PC-9 (cell line): ENCODE measurements at regions not wholly inside any gene's neighbourhood (a gene's known extent, or its start where the extent isn't known, plus 50 kb on each side); places are given as distances from the start of the nearest gene placed in this dataset.
"Not testable (repeated sequence)": the region's sequence is repeated elsewhere in the genome, so short reads cannot be mapped to it uniquely, and the experiment has no call there.

ENCODE experiments used
- BruUV-seq: library from RNA; stranded (reverse); fragments of 400-500 nt; replicated peaks from 2 replicates; lab custom pipeline; 2021; lab: Mats Ljungman, UMichigan
- CTCF ChIA-PET: fragments of 300-600 bp; sonication (Branson Sonifier 250); formaldehyde crosslinking; loops from one replicate; lab custom pipeline; 2022; ENCODE audit warnings: antibody characterized with exemption; lab: Charles Lee
- POLR2A ChIA-PET: fragments of 300-600 bp; sonication (Branson Sonifier 250); formaldehyde crosslinking; loops from one replicate; lab custom pipeline; 2022; ENCODE audit warnings: antibody characterized with exemption; ENCODE audit not compliant: unreplicated experiment; lab: Charles Lee
- DNase-seq, 2 experiments: peaks; one replicate each; pipeline versions ENCODE4 v3.0.0 to v3.0.0-alpha.2; 2015 to 2022; ENCODE audit warnings: mixed read lengths in 1 of 2
- H2AFZ ChIP-seq: fragments of 200-600 bp; sonication (generic); 2 replicates; pipeline ENCODE4 v1.8.1; 2017; ENCODE audit warnings: antibody characterized with exemption
- H3F3A ChIP-seq: fragments of 200-600 bp; sonication (generic); 2 replicates; pipeline ENCODE4 v1.8.1; 2017; ENCODE audit warnings: antibody characterized with exemption, mild to moderate bottlenecking, low read depth; ENCODE audit not compliant: insufficient read depth
- H3K27ac ChIP-seq: fragments of 200-600 bp; sonication (generic); 2 replicates; pipeline ENCODE4 v1.6.1; 2016; ENCODE audit warnings: mixed run types
- H3K27me3 ChIP-seq: fragments of 200-600 bp; sonication (generic); 2 replicates; pipeline ENCODE4 v1.6.1; 2016; ENCODE audit warnings: low read depth, mixed run types; ENCODE audit not compliant: insufficient read depth
- H3K36me3 ChIP-seq: fragments of 200-600 bp; sonication (generic); 2 replicates; pipeline ENCODE4 v1.6.1; 2016; ENCODE audit warnings: low read depth, mixed run types
- H3K4me1 ChIP-seq: fragments of 200-600 bp; sonication (generic); replicated peaks from 2 replicates; pipeline ENCODE4 v1.6.1; 2016; ENCODE audit warnings: mixed run types; ENCODE audit not compliant: insufficient read depth
- H3K4me2 ChIP-seq: fragments of 200-600 bp; sonication (generic); 2 replicates; pipeline ENCODE4 v1.6.1; 2017; ENCODE audit warnings: mixed run types
- H3K4me3 ChIP-seq: fragments of 200-600 bp; sonication (generic); 2 replicates; pipeline ENCODE4 v1.6.1; 2016; ENCODE audit warnings: mixed run types
- H3K79me2 ChIP-seq: fragments of 200-600 bp; sonication (generic); 2 replicates; pipeline ENCODE4 v1.6.1; 2017; ENCODE audit warnings: low read depth, mixed run types
- H3K9me2 ChIP-seq: fragments of 200-600 bp; sonication (generic); 2 replicates; pipeline ENCODE4 v1.8.1; 2017; ENCODE audit warnings: mild to moderate bottlenecking; ENCODE audit not compliant: insufficient read depth
- H3K9me3 ChIP-seq: fragments of 200-600 bp; sonication (generic); 2 replicates; pipeline ENCODE4 v1.8.1; 2016; ENCODE audit warnings: low read depth; ENCODE audit not compliant: insufficient read depth
- H4K20me1 ChIP-seq: fragments of 200-600 bp; sonication (generic); 2 replicates; pipeline ENCODE4 v1.8.1; 2017; ENCODE audit not compliant: insufficient read depth
- EZH2 ChIP-seq: fragments of 200-600 bp; sonication (generic); IDR thresholded peaks from 2 replicates; pipeline ENCODE4 v1.8.0; 2017; ENCODE audit warnings: antibody characterized with exemption, low read depth
- intact Hi-C: fragments of 100-400 bp; cut with micrococcal nuclease; formaldehyde crosslinking; loops from one replicate; pipeline ENCODE4 v1.10.0; 2022; ENCODE audit not compliant: unreplicated experiment
- TF ChIP-seq, protein P1 (sequence below): fragments of 200-600 bp; sonication (generic); conservative IDR thresholded peaks from 2 replicates; pipeline ENCODE4 v1.6.1; 2017; ENCODE audit warnings: mixed run types, antibody characterized with exemption, mild to moderate bottlenecking, moderate library complexity

DNA sequence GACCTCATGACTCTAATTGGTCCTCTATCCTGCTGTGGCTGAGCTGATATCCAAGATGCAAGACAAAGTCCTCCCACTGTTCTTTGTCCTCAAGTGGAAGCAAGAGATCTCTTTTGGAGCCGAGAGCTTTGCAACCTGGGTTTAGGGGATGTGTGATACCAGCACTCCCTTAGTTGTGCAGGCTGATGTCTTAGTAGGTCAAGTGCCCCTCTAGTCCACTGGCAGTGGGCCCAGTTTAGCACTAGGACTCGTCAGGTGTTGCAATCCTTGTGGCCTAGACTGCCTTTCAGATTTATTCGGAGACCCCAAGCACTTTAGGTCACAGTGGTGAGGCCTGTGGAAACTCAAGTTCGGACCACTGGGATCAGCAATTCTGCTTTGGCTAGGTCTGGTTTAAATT lies 64.0 kb downstream of the GPRASP3 start:
- Histone ChIP-seq H3K4me3 (no peak overlapping the region), H3K9me3 (no peaks in the 10 kb centered on the region), H4K20me1 (no peaks in the 10 kb centered on the region), H3K36me3 (no peaks in the 10 kb centered on the region), H3K27me3 (no peaks in the 10 kb centered on the region), H3K9me2 (no peaks in the 10 kb centered on the region), H3K27ac (no peak overlapping the region), H3K4me1 (no peaks in the 10 kb centered on the region), H3F3A (no peaks in the 10 kb centered on the region), H3K4me2 (no peak overlapping the region), H3K79me2 (no peaks in the 10 kb centered on the region), H2AFZ (no peak overlapping the region)
- intact Hi-C loops = no loop called here
- TF ChIP-seq, protein P1, sequence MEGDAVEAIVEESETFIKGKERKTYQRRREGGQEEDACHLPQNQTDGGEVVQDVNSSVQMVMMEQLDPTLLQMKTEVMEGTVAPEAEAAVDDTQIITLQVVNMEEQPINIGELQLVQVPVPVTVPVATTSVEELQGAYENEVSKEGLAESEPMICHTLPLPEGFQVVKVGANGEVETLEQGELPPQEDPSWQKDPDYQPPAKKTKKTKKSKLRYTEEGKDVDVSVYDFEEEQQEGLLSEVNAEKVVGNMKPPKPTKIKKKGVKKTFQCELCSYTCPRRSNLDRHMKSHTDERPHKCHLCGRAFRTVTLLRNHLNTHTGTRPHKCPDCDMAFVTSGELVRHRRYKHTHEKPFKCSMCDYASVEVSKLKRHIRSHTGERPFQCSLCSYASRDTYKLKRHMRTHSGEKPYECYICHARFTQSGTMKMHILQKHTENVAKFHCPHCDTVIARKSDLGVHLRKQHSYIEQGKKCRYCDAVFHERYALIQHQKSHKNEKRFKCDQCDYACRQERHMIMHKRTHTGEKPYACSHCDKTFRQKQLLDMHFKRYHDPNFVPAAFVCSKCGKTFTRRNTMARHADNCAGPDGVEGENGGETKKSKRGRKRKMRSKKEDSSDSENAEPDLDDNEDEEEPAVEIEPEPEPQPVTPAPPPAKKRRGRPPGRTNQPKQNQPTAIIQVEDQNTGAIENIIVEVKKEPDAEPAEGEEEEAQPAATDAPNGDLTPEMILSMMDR = no peak
- no peak for TF ChIP-seq EZH2
- BruUV-seq = no TSS peak
- ChIA-PET POLR2A (no interaction called here), CTCF (no interaction called here)
- no peak for DNase-seq

DNA sequence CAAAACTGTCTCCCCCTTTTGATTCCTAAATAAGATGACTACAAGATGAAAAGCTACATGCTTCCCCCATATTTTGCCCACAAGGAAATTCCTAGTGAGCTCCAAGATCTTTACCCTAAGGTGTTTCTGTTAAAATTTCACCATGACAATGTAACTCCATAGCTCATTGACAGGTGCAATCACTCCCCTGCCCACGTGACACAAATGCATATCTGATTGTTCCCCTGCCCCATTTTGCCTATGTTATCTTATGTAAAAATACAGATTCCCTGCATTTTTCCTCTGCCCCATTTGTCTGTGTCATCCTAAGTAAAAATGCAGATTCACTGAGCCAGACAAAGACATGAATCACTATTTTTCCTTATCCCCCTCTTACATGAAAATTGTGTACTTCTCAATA lies 66.7 kb downstream of the GPRASP3 start:
- Histone ChIP-seq H3K36me3 (no peaks in the 10 kb centered on the region), H3K4me3 (no peak overlapping the region), H3K4me2 (no peak overlapping the region), H4K20me1 (no peaks in the 10 kb centered on the region), H3K27ac (no peak overlapping the region), H2AFZ (no peak overlapping the region), H3F3A (no peaks in the 10 kb centered on the region), H3K27me3 (no peaks in the 10 kb centered on the region), H3K4me1 (no peaks in the 10 kb centered on the region), H3K79me2 (no peaks in the 10 kb centered on the region), H3K9me3 (no peaks in the 10 kb centered on the region), H3K9me2 (no peaks in the 10 kb centered on the region)
- POLR2A ChIA-PET = no interaction called here
- CTCF ChIA-PET = no interaction called here
- no TSS peak for BruUV-seq
- intact Hi-C loops = no loop called here
- no peak for DNase-seq
- TF ChIP-seq, protein P1 = no peak
- TF ChIP-seq EZH2 = no peak

GRCh38 chrX:102808336-102808735 lies 87.8 kb downstream of the GPRASP3 start:
- no TSS peak for BruUV-seq
- TF ChIP-seq, protein P1 = no peak
- no peak for TF ChIP-seq EZH2
- POLR2A ChIA-PET = no interaction called here
- no peak overlapping the region for H3K27ac ChIP-seq
- H2AFZ ChIP-seq = no peak overlapping the region
- no peak overlapping the region for H3K4me3 ChIP-seq
- H3K9me2 ChIP-seq = no peaks in the 10 kb centered on the region
- no peaks in the 10 kb centered on the region for H3K4me1 ChIP-seq
- intact Hi-C loops = no loop called here
- no peaks in the 10 kb centered on the region for H3K79me2 ChIP-seq
- no peaks in the 10 kb centered on the region for H3K9me3 ChIP-seq
- H3K27me3 ChIP-seq = no peaks in the 10 kb centered on the region
- H3K4me2 ChIP-seq = no peak overlapping the region
- CTCF ChIA-PET = no interaction called here
- no peaks in the 10 kb centered on the region for H3K36me3 ChIP-seq
- no peak for DNase-seq
- H3F3A ChIP-seq = no peaks in the 10 kb centered on the region
- no peaks in the 10 kb centered on the region for H4K20me1 ChIP-seq

- H4K20me1 ChIP-seq, BruUV-seq, H3K4me2 ChIP-seq, H3K36me3 ChIP-seq, H3K27me3 ChIP-seq, CTCF ChIA-PET, H2AFZ ChIP-seq, H3K9me3 ChIP-seq, H3F3A ChIP-seq, H3K27ac ChIP-seq, H3K79me2 ChIP-seq, intact Hi-C loops, DNase-seq, H3K9me2 ChIP-seq, H3K4me1 ChIP-seq, POLR2A ChIA-PET, H3K4me3 ChIP-seq: not testable (repeated sequence)
Measured at GRCh38 chrX:102818269-102818668, 97.7 kb downstream of the GPRASP3 start.
